ENCODE measurements at regions not wholly inside any gene's neighbourhood (a gene's known extent, or its start where the extent isn't known, plus 50 kb on each side); places are given as distances from the start of the nearest gene placed in this dataset.
"Not testable (repeated sequence)": the region's sequence is repeated elsewhere in the genome, so short reads cannot be mapped to it uniquely, and the experiment has no call there.

DNA sequence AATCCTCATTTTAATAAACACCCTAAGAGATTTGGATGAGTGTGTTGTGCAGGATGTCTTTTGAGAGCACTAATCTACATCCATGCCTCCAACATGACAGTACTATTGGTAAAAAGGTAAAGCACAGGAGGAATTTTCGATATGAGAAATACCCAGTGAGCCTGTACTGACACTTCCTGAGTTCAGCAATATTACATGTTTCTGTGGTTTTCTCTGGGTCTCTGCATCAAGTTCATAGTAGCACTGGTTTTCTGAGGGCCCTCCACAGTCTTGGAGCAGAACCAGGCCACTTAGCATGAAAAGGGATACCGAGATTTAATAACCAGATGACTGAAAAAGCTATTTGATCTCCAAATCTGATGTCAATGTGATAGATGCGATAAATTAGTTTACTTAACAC is 524.1 kb downstream of the TMEM38B start:
- H3K9ac ChIP-seq = no peak overlapping the region
- no peaks in the 10 kb centered on the region for H3F3A ChIP-seq (ENCODE audit: insufficient read depth)
- H3K4me2 ChIP-seq (ENCODE audit: unreplicated experiment) = no peak overlapping the region
- H3K4me3 ChIP-seq = no peak overlapping the region
- WGBS, 2 experiments (ENCODE audit: low coverage in 1 of 2, low lambda C conversion rate in 2 of 2, missing lambda C conversion rate in 2 of 2) = 10 to 16% methylated on average over 3 of the region's 3 CpGs
- no peak for DNase-seq
- no peaks in the 10 kb centered on the region for H3K9me3 ChIP-seq (ENCODE audit: low read depth)
- H2AFZ ChIP-seq = no peak overlapping the region
- no peaks in the 10 kb centered on the region for H3K4me1 ChIP-seq (ENCODE audit: insufficient read depth)
- no peaks in the 10 kb centered on the region for H3K27me3 ChIP-seq (replicated peaks; ENCODE audit: insufficient read depth)
- no peaks in the 10 kb centered on the region for H4K20me1 ChIP-seq (ENCODE audit: insufficient read depth)
- H3K9me2 ChIP-seq (ENCODE audit: insufficient read depth) = no peaks in the 10 kb centered on the region
- H3K79me2 ChIP-seq (ENCODE audit: insufficient read depth) = no peaks in the 10 kb centered on the region
- in situ Hi-C loops (cut with MboI) = no loop called here
- H3K27ac ChIP-seq = no peak overlapping the region
- TF ChIP-seq EZH2phosphoT487 (IDR thresholded peaks at IDR 0.05; ENCODE audit: insufficient read depth, low read depth) = no peak
- H3K36me3 ChIP-seq (ENCODE audit: low read depth) = no peaks in the 10 kb centered on the region

- TF ChIP-seq EZH2phosphoT487 (IDR thresholded peaks at IDR 0.05; ENCODE audit: insufficient read depth, low read depth) (no peak), EZH2 (IDR thresholded peaks at IDR 0.05; ENCODE audit: insufficient read depth, poor library complexity, severe bottlenecking) (no peak)
Observed at GRCh38 chr9:106218854-106219253, 524.5 kb downstream of the TMEM38B start.

GRCh38 chr9:106220415-106220814 is 526.1 kb downstream of the TMEM38B start:
- no peak overlapping the region for H3K9ac ChIP-seq
- no peak overlapping the region for H3K4me3 ChIP-seq
- H3K27ac ChIP-seq = no peak overlapping the region
- 37 to 57% methylated on average over 5 of the region's 5 CpGs for WGBS, 2 experiments (ENCODE audit: low coverage in 1 of 2, low lambda C conversion rate in 2 of 2, missing lambda C conversion rate in 2 of 2)
- in situ Hi-C loops (cut with MboI) = no loop called here
- no peak overlapping the region for H2AFZ ChIP-seq
- no peaks in the 10 kb centered on the region for H3K36me3 ChIP-seq (ENCODE audit: low read depth)
- H3K27me3 ChIP-seq (replicated peaks; ENCODE audit: insufficient read depth) = no peaks in the 10 kb centered on the region
- H4K20me1 ChIP-seq (ENCODE audit: insufficient read depth) = no peaks in the 10 kb centered on the region
- H3K79me2 ChIP-seq (ENCODE audit: insufficient read depth) = no peaks in the 10 kb centered on the region
- no peaks in the 10 kb centered on the region for H3K4me1 ChIP-seq (ENCODE audit: insufficient read depth)
- H3K9me2 ChIP-seq (ENCODE audit: insufficient read depth) = no peaks in the 10 kb centered on the region
- no peaks in the 10 kb centered on the region for H3K9me3 ChIP-seq (ENCODE audit: low read depth)
- DNase-seq = no peak
- no peak overlapping the region for H3K4me2 ChIP-seq (ENCODE audit: unreplicated experiment)
- TF ChIP-seq EZH2phosphoT487 (IDR thresholded peaks at IDR 0.05; ENCODE audit: insufficient read depth, low read depth) (no peak), EZH2 (IDR thresholded peaks at IDR 0.05; ENCODE audit: insufficient read depth, poor library complexity, severe bottlenecking) (no peak)
- H3F3A ChIP-seq (ENCODE audit: insufficient read depth) = no peaks in the 10 kb centered on the region

More at GRCh38 chr9:106218854-106219253, 524.5 kb downstream of the TMEM38B start:
- H3K4me1 ChIP-seq (ENCODE audit: insufficient read depth) = no peaks in the 10 kb centered on the region
- H3F3A ChIP-seq (ENCODE audit: insufficient read depth) = no peaks in the 10 kb centered on the region
- H2AFZ ChIP-seq = no peak overlapping the region
- 20 to 30% methylated on average over 3 of the region's 3 CpGs for WGBS, 2 experiments (ENCODE audit: low coverage in 1 of 2, low lambda C conversion rate in 2 of 2, missing lambda C conversion rate in 2 of 2)
- no peaks in the 10 kb centered on the region for H3K36me3 ChIP-seq (ENCODE audit: low read depth)
- no peak overlapping the region for H3K9ac ChIP-seq
- DNase-seq = no peak
- no peaks in the 10 kb centered on the region for H3K79me2 ChIP-seq (ENCODE audit: insufficient read depth)
- no peak overlapping the region for H3K27ac ChIP-seq
- no peaks in the 10 kb centered on the region for H3K9me3 ChIP-seq (ENCODE audit: low read depth)
- no peak overlapping the region for H3K4me2 ChIP-seq (ENCODE audit: unreplicated experiment)
- in situ Hi-C loops (cut with MboI) = no loop called here
- H3K4me3 ChIP-seq = no peak overlapping the region
- H3K27me3 ChIP-seq (replicated peaks; ENCODE audit: insufficient read depth) = no peaks in the 10 kb centered on the region
- H3K9me2 ChIP-seq (ENCODE audit: insufficient read depth) = no peaks in the 10 kb centered on the region
- no peaks in the 10 kb centered on the region for H4K20me1 ChIP-seq (ENCODE audit: insufficient read depth)

- no peak overlapping the region for H3K4me3 ChIP-seq
- 0 to 1% methylated on average over 3 of the region's 3 CpGs for WGBS, 2 experiments (ENCODE audit: low coverage in 1 of 2, low lambda C conversion rate in 2 of 2, missing lambda C conversion rate in 2 of 2)
Observed at GRCh38 chr9:106228861-106229260, 534.5 kb downstream of the TMEM38B start.

GRCh38 chr9:106233116-106233515 is 538.8 kb downstream of the TMEM38B start:
- no peaks in the 10 kb centered on the region for H3F3A ChIP-seq (ENCODE audit: insufficient read depth)
- in situ Hi-C loops (cut with MboI) = no loop called here
- H3K36me3 ChIP-seq (ENCODE audit: low read depth) = no peaks in the 10 kb centered on the region
- DNase-seq = no peak
- no peak overlapping the region for H2AFZ ChIP-seq
- H3K4me2 ChIP-seq (ENCODE audit: unreplicated experiment) = no peak overlapping the region
- H3K9me2 ChIP-seq (ENCODE audit: insufficient read depth) = no peaks in the 10 kb centered on the region
- no peaks in the 10 kb centered on the region for H3K4me1 ChIP-seq (ENCODE audit: insufficient read depth)
- no peak overlapping the region for H3K9ac ChIP-seq
- no peaks in the 10 kb centered on the region for H3K27me3 ChIP-seq (replicated peaks; ENCODE audit: insufficient read depth)
- TF ChIP-seq EZH2phosphoT487 (IDR thresholded peaks at IDR 0.05; ENCODE audit: insufficient read depth, low read depth) (no peak), EZH2 (IDR thresholded peaks at IDR 0.05; ENCODE audit: insufficient read depth, poor library complexity, severe bottlenecking) (no peak)
- H4K20me1 ChIP-seq (ENCODE audit: insufficient read depth) = no peaks in the 10 kb centered on the region
- no peak overlapping the region for H3K4me3 ChIP-seq
- H3K79me2 ChIP-seq (ENCODE audit: insufficient read depth) = no peaks in the 10 kb centered on the region
- H3K27ac ChIP-seq = no peak overlapping the region
- no peaks in the 10 kb centered on the region for H3K9me3 ChIP-seq (ENCODE audit: low read depth)

More at GRCh38 chr9:106228861-106229260, 534.5 kb downstream of the TMEM38B start:
- Histone ChIP-seq H3K27ac (no peak overlapping the region), H3K36me3 (ENCODE audit: low read depth) (no peaks in the 10 kb centered on the region), H2AFZ (no peak overlapping the region), H3K4me1 (ENCODE audit: insufficient read depth) (no peaks in the 10 kb centered on the region), H3F3A (ENCODE audit: insufficient read depth) (no peaks in the 10 kb centered on the region), H3K9ac (no peak overlapping the region), H3K27me3 (replicated peaks; ENCODE audit: insufficient read depth) (no peaks in the 10 kb centered on the region), H3K9me3 (ENCODE audit: low read depth) (no peaks in the 10 kb centered on the region), H4K20me1 (ENCODE audit: insufficient read depth) (no peaks in the 10 kb centered on the region), H3K9me2 (ENCODE audit: insufficient read depth) (no peaks in the 10 kb centered on the region), H3K4me2 (ENCODE audit: unreplicated experiment) (no peak overlapping the region), H3K79me2 (ENCODE audit: insufficient read depth) (no peaks in the 10 kb centered on the region)
- in situ Hi-C loops (cut with MboI) = no loop called here
- TF ChIP-seq EZH2phosphoT487 (IDR thresholded peaks at IDR 0.05; ENCODE audit: insufficient read depth, low read depth) = no peak
- no peak for TF ChIP-seq EZH2 (IDR thresholded peaks at IDR 0.05; ENCODE audit: insufficient read depth, poor library complexity, severe bottlenecking)
- DNase-seq = no peak

DNA sequence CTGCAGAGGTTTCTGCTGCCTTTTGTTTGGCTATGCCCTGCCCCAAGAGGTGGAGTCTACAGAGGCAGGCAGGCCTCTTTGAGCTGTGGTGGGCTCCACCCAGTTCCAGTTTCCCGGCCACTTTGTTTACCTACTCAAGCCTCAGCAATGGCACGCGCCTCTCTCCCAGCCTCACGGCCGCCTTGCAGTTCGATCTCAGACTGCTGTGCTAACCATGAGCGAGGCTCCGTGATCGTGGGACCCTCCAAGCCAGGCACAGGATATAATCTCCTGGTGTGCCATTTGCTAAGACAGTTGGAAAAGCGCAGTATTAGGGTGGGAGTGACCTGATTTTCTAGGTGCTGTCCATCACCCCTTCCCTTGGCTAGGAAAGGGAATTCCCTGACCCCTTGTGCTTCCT is 566.6 kb downstream of the TMEM38B start:
- in situ Hi-C loops (cut with MboI); H3K9ac ChIP-seq; DNase-seq; H4K20me1 ChIP-seq (ENCODE audit: insufficient read depth); H3F3A ChIP-seq (ENCODE audit: insufficient read depth); H3K27ac ChIP-seq; H3K36me3 ChIP-seq (ENCODE audit: low read depth); H3K4me1 ChIP-seq (ENCODE audit: insufficient read depth); H2AFZ ChIP-seq; H3K9me3 ChIP-seq (ENCODE audit: low read depth); H3K4me2 ChIP-seq (ENCODE audit: unreplicated experiment); H3K9me2 ChIP-seq (ENCODE audit: insufficient read depth); H3K27me3 ChIP-seq (replicated peaks; ENCODE audit: insufficient read depth); H3K4me3 ChIP-seq; H3K79me2 ChIP-seq (ENCODE audit: insufficient read depth): not testable (repeated sequence)
- WGBS, 2 experiments (ENCODE audit: low coverage in 1 of 2, low lambda C conversion rate in 2 of 2, missing lambda C conversion rate in 2 of 2) = 58 to 61% methylated on average over 10 of the region's 10 CpGs
